Esophagus squamous epithelium (tissue), 5 donors: ENCODE measurements at regions not wholly inside any gene's neighbourhood (a gene's known extent, or its start where the extent isn't known, plus 50 kb on each side); places are given as distances from the start of the nearest gene placed in this dataset.
"Not testable (repeated sequence)": the region's sequence is repeated elsewhere in the genome, so short reads cannot be mapped to it uniquely, and the experiment has no call there.

Experiments
- DNase-seq: peaks from one replicate; lab custom pipeline; 2025; lab: John Stamatoyannopoulos, UW
- H3K27ac ChIP-seq, 4 donors: fragments of 200-600 bp; sonication (generic); one replicate each; pipeline ENCODE4 v1.5.1; 2016 to 2019; ENCODE audit warnings: mild to moderate bottlenecking in 1 of 4
- H3K27me3 ChIP-seq, 4 donors: fragments of 200-600 bp; sonication (generic); 1 replicate in 3 of 4; 2 replicates in 1 of 4; pipeline versions ENCODE4 v1.5.1 to v1.6.0; 2017 to 2021; ENCODE audit warnings: antibody characterized with exemption in 1 of 4
- H3K36me3 ChIP-seq, 3 donors: fragments of 200-600 bp; sonication (generic); one replicate each; pipeline ENCODE4 v1.5.1; 2016 to 2019
- H3K4me1 ChIP-seq, 3 donors: fragments of 200-600 bp; sonication (generic); one replicate each; pipeline ENCODE4 v1.5.1; 2017 to 2019
- H3K4me3 ChIP-seq, 4 donors: fragments of 200-600 bp; sonication (generic); 1 replicate in 3 of 4; 2 replicates in 1 of 4; pipeline ENCODE4 v1.5.1; 2016 to 2019; ENCODE audit warnings: mild to moderate bottlenecking in 2 of 4, moderate library complexity in 1 of 4
- H3K9me3 ChIP-seq, 3 donors: fragments of 200-600 bp; sonication (generic); one replicate each; pipeline ENCODE4 v1.5.1; 2016 to 2019
- CTCF ChIP-seq, 6 experiments: fragments of 450-650 bp in 4 of 6; fragments of 200-600 bp in 2 of 6; sonication (generic) in 2 of 6; IDR thresholded peaks; one replicate each; pipeline ENCODE4 v1.5.1; 2016 to 2019; ENCODE audit warnings: antibody characterized with exemption in 6 of 6, mild to moderate bottlenecking in 4 of 6, moderate library complexity in 4 of 6
- POLR2A ChIP-seq, 4 donors: fragments of 450-650 bp; IDR thresholded peaks; one replicate each; pipeline ENCODE4 v1.6.1; 2017; ENCODE audit warnings: antibody characterized with exemption in 4 of 4, mild to moderate bottlenecking in 4 of 4, moderate library complexity in 3 of 4
- WGBS, 2 donors: methylation state at CpG; one replicate each; pipeline ENCODE4 v1.1.5; 2018; 5-methylcytosine and 5-hydroxymethylcytosine counted together
- intact Hi-C: fragments of 100-400 bp; cut with DNase I; formaldehyde crosslinking; loops from one replicate; pipeline ENCODE4 v1.15.0; 2022
- donor health status: DM: yes; HTN: yes; CAD: no.

- DNase-seq = no peak
- no peak overlapping the region for H3K27ac ChIP-seq
- intact Hi-C loops = no loop called here
- H3K27me3 ChIP-seq = no peaks in the 10 kb centered on the region
- H3K9me3 ChIP-seq = no peaks in the 10 kb centered on the region
- H3K4me3 ChIP-seq = no peak overlapping the region
- no peaks in the 10 kb centered on the region for H3K36me3 ChIP-seq
- 67 to 70% methylated on average over 6 of the region's 6 CpGs for WGBS, 2 donors
- H3K4me1 ChIP-seq = no peaks in the 10 kb centered on the region
- TF ChIP-seq POLR2A (IDR thresholded peaks at IDR 0.05) (no peak), CTCF (IDR thresholded peaks at IDR 0.05) (no peak)
Measured at GRCh38 chr16:26500326-26500725, 566.4 kb upstream of the C16orf82 start.

DNA sequence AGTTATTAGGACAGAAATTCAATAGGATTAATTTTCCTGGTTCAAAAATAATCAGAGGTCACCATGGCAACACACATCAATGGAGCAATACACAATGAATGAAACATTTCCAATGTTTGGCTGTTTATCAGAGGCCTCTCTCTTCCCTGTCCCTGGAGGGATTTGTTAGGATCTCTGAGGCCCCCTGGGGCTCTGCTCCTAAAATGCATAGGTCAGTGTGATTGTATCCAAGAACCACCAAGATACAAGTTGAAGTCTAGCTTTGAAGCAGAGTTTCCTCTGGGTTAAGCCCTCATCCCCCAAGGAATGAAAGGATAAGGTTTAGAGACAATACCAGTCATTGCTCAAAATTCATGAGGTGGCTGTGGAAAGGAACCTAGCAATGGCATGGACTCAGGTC lies 561.2 kb upstream of the C16orf82 start:
- TF ChIP-seq POLR2A (IDR thresholded peaks at IDR 0.05) (no peak), CTCF (IDR thresholded peaks at IDR 0.05) (no peak)
- no peak overlapping the region for H3K4me3 ChIP-seq
- no peaks in the 10 kb centered on the region for H3K9me3 ChIP-seq
- intact Hi-C loops = no loop called here
- no peaks in the 10 kb centered on the region for H3K36me3 ChIP-seq
- no peak for DNase-seq
- H3K27ac ChIP-seq = no peak overlapping the region
- no peaks in the 10 kb centered on the region for H3K27me3 ChIP-seq
- H3K4me1 ChIP-seq = no peaks in the 10 kb centered on the region

GRCh38 chr16:26508946-26509345 lies 557.8 kb upstream of the C16orf82 start:
- H3K27ac ChIP-seq, DNase-seq, H3K36me3 ChIP-seq, H3K4me1 ChIP-seq, H3K9me3 ChIP-seq, intact Hi-C loops, H3K27me3 ChIP-seq, H3K4me3 ChIP-seq: not testable (repeated sequence)
- WGBS, 2 donors = 36 to 67% methylated on average over 3 to 4 of the region's 4 CpGs

DNA sequence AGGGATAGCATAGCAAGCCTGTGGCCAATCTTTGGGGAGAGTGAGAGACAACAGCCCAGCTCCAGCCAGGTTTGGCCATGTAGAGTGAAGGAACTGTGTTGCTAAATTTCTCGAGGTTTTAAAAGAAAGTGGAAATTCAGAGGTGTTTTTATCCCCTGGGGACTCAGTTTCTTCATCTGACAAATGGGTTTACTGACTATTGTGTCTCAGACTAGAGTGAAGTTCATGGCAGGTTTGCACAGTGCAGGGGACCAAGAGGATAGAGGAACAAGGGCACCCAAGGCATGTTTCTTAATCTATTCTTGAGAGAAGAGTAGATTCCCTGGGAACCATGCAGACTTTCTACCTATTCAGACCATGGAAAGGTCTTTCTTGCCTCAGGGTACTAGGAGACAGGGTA lies 555.8 kb upstream of the C16orf82 start:
- Histone ChIP-seq H3K36me3 (no peaks in the 10 kb centered on the region), H3K27ac (no peak overlapping the region), H3K4me3 (no peak overlapping the region), H3K27me3 (no peaks in the 10 kb centered on the region), H3K9me3 (no peaks in the 10 kb centered on the region), H3K4me1 (no peaks in the 10 kb centered on the region)
- no peak for DNase-seq
- 35 to 41% methylated on average over 1 of the region's 1 CpG for WGBS, 2 donors
- no peak for TF ChIP-seq POLR2A (IDR thresholded peaks at IDR 0.05)
- no peak for TF ChIP-seq CTCF (IDR thresholded peaks at IDR 0.05)
- intact Hi-C loops = no loop called here

DNA sequence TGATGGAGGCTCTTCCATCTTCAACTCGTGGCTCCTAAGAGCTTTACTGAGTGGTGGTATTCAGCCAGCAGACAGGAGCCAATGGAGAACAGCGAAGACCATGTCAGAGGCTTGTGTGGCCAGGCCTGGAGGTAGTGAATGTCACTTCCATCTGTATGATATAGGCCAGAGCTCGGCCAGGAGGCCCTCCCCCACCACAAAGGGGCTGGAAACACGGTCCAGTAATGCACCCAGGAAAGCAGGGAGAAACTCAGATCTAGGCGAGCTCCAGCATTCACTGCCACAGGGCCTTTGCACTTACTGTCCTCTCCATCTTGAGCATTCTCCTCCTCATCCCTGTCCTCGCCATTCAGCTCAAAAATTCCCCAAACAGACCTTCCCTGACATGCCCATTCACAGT lies 555.3 kb upstream of the C16orf82 start:
- no peaks in the 10 kb centered on the region for H3K27me3 ChIP-seq
- intact Hi-C loops = no loop called here
- 44 to 60% methylated on average over 5 to 6 of the region's 6 CpGs for WGBS, 2 donors
- no peaks in the 10 kb centered on the region for H3K9me3 ChIP-seq
- DNase-seq = no peak
- no peak overlapping the region for H3K4me3 ChIP-seq
- H3K27ac ChIP-seq = no peak overlapping the region
- no peaks in the 10 kb centered on the region for H3K4me1 ChIP-seq
- no peaks in the 10 kb centered on the region for H3K36me3 ChIP-seq
- TF ChIP-seq POLR2A (IDR thresholded peaks at IDR 0.05) = no peak
- no peak for TF ChIP-seq CTCF (IDR thresholded peaks at IDR 0.05)

DNA sequence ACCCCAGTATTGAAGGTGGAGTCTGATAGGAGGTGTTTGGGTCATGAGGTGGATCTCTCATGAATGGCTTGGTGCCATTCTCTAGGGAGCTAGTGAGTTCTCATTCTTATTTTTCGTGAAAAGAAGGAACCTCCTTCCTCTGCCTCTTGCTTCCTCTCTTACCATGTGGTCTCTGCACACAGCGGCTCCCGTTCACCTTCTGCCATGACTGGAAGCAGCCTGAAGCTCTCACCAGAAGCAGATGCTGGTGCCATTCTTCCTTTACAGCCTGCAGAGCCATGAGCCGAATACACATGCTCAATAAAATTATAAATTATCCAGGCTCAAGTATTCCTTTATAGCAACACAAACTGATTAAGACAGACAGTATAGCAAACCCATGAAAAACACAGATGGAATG lies 545.1 kb upstream of the C16orf82 start:
- H3K27me3 ChIP-seq = peaks cover 0 to 4% (median 0%) of the 10 kb centered on the region in 4 donors
- H3K4me1 ChIP-seq = no peaks in the 10 kb centered on the region
- no peaks in the 10 kb centered on the region for H3K36me3 ChIP-seq
- H3K27ac ChIP-seq = no peak overlapping the region
- intact Hi-C loops = no loop called here
- 65 to 74% methylated on average over 4 of the region's 4 CpGs for WGBS, 2 donors
- no peaks in the 10 kb centered on the region for H3K9me3 ChIP-seq
- no peak for TF ChIP-seq POLR2A (IDR thresholded peaks at IDR 0.05)
- no peak for TF ChIP-seq CTCF (IDR thresholded peaks at IDR 0.05)
- no peak for DNase-seq
- H3K4me3 ChIP-seq = no peak overlapping the region
